ENCODE measurements at regions not wholly inside any gene's neighbourhood (a gene's known extent, or its start where the extent isn't known, plus 50 kb on each side); places are given as distances from the start of the nearest gene placed in this dataset.

- no TSS peak for BruUV-seq (replicated peaks)
- H3K36me3 ChIP-seq (ENCODE audit: control insufficient read depth in 2 of 2, insufficient read depth in 2 of 2, low read length in 1 of 2): no peaks in the 10 kb centered on the region
- H3K4me2 ChIP-seq (ENCODE audit: control insufficient read depth, insufficient read depth): no peak overlapping the region
- SMC1A ChIA-PET (ENCODE audit: uncharacterized antibody, unreplicated experiment): no interaction called here
- DNase-seq (ENCODE audit: low read depth, low spot score): no peak
- H3K27me3 ChIP-seq (replicated peaks in 1 of 2; ENCODE audit: control insufficient read depth in 2 of 2, insufficient read depth in 2 of 2, low read length in 1 of 2): no peaks in the 10 kb centered on the region
- in situ Hi-C loops (cut with MboI) (no loop called here), intact Hi-C loops (cut with micrococcal nuclease; ENCODE audit: unreplicated experiment) (no loop called here)
- H2AFZ ChIP-seq (ENCODE audit: control insufficient read depth, low read depth, low read length): no peak overlapping the region
- TF ChIP-seq EP300 (IDR thresholded peaks at IDR 0.05; ENCODE audit: borderline replicate concordance in 1 of 2, control insufficient read depth in 1 of 2, low read depth in 2 of 2, low read length in 2 of 2) (no peak), CBX3 (IDR thresholded peaks at IDR 0.05; ENCODE audit: borderline replicate concordance, low read depth) (no peak), FOXK2 (IDR thresholded peaks at IDR 0.05) (no peak), SMAD1 (IDR thresholded peaks at IDR 0.05; ENCODE audit: low read depth, partially characterized antibody) (no peak), MYC (IDR thresholded peaks at IDR 0.05; ENCODE audit: insufficient read depth, insufficient read length, insufficient replicate concordance, low read length, severe bottlenecking) (no peak), MEF2A (IDR thresholded peaks at IDR 0.05; ENCODE audit: insufficient read depth, low read depth, low read length) (no peak), SMC3 (IDR thresholded peaks at IDR 0.05; ENCODE audit: borderline replicate concordance, low read length) (no peak), TBL1XR1 (IDR thresholded peaks at IDR 0.05; ENCODE audit: low read depth, low read length) (no peak), ZBTB40 (IDR thresholded peaks at IDR 0.05; ENCODE audit: borderline replicate concordance) (no peak), RFX5 (IDR thresholded peaks at IDR 0.05; ENCODE audit: low read depth, low read length) (no peak), SIX5 (IDR thresholded peaks at IDR 0.05; ENCODE audit: low read depth, low read length, severe bottlenecking) (no peak), HDAC6 (IDR thresholded peaks at IDR 0.05; ENCODE audit: unreplicated experiment) (no peak), SPI1 (IDR thresholded peaks at IDR 0.05; ENCODE audit: borderline replicate concordance, insufficient read depth, low read depth, low read length) (no peak), REST (IDR thresholded peaks at IDR 0.05; ENCODE audit: low read depth, low read length) (no peak), JUNB (IDR thresholded peaks at IDR 0.05) (no peak), NFXL1 (IDR thresholded peaks at IDR 0.05; ENCODE audit: borderline replicate concordance) (no peak), NRF1 (conservative IDR thresholded peaks at IDR 0.05; ENCODE audit: low read depth, low read length) (no peak)
- TF ChIP-seq, protein P1, sequence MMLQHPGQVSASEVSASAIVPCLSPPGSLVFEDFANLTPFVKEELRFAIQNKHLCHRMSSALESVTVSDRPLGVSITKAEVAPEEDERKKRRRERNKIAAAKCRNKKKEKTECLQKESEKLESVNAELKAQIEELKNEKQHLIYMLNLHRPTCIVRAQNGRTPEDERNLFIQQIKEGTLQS (IDR thresholded peaks at IDR 0.05; ENCODE audit: borderline replicate concordance, extremely low read depth, low read depth, low read length): no peak
- no peaks in the 10 kb centered on the region for H4K20me1 ChIP-seq (ENCODE audit: control insufficient read depth, insufficient read depth)
- no peak overlapping the region for H3K4me3 ChIP-seq
- 82% methylated on average over 8 of the region's 8 CpGs for WGBS (ENCODE audit: insufficient coverage, insufficient replicate concordance, low lambda C conversion rate, missing lambda C conversion rate)
- no peak for FAIRE-seq
- RAD21 ChIA-PET (ENCODE audit: unreplicated experiment): no interaction called here
- POLR2A ChIA-PET: no interaction called here
- H3K4me1 ChIP-seq (ENCODE audit: control insufficient read depth, insufficient read depth, low read length): no peaks in the 10 kb centered on the region
- H3K9me3 ChIP-seq (replicated peaks; ENCODE audit: control insufficient read depth, insufficient read depth, low read length): no peaks in the 10 kb centered on the region
- no peak for ATAC-seq
- CTCF ChIA-PET: no interaction called here
- H3K27ac ChIP-seq (ENCODE audit: control insufficient read depth, insufficient read depth): no peak overlapping the region
- H3K79me2 ChIP-seq (ENCODE audit: control insufficient read depth, insufficient read depth, low read length): no peaks in the 10 kb centered on the region
- H3K9ac ChIP-seq (ENCODE audit: control insufficient read depth, insufficient read depth, low read length): no peak overlapping the region
Observed at GRCh38 chr10:124346831-124347230, 71.9 kb downstream of the OAT start.

All from GM12878 (cell line).